GM13977 (cell line): ENCODE measurements at regions not wholly inside any gene's neighbourhood (a gene's known extent, or its start where the extent isn't known, plus 50 kb on each side); places are given as distances from the start of the nearest gene placed in this dataset.

Experiments
- DNase-seq: peaks from one replicate; pipeline ENCODE4 v3.0.0; 2012; ENCODE audit warnings: low spot score
- in situ Hi-C: fragments of 300-500 bp; cut with MboI; formaldehyde crosslinking; loops from one replicate; pipeline ENCODE4 v1.12.0; 2022; ENCODE audit warnings: low sequenced_read_pairs, low pct_unique_long_range_greater_than_20kb, mixed read lengths, inconsistent platforms; ENCODE audit not compliant: unreplicated experiment
- TF ChIP-seq, protein P1 (sequence below): IDR thresholded peaks from 2 replicates; pipeline ENCODE4 v1.5.1; 2012; ENCODE audit warnings: mild to moderate bottlenecking, control low read depth; ENCODE audit not compliant: insufficient read depth; ENCODE audit errors: extremely low read depth, missing control alignments

DNA sequence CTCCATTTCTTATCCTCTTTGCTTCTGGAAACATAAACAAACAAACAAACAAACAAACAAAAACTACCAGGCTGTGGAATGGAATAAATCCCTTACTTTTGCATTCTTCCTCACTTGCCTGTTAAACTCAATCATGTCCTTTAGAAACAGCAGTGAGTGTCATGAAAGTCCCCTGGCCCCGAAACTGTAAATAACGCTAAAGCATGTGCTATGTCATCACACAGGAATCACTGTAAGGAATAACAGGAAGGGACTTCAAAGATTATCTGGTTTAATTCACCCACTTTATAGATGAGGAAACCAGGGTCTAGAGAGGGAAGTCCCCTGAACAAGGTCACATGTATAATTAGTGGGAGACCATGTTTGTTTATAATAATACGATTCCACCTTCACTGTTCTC lies 159.4 kb upstream of the MEOX2 start:
- TF ChIP-seq, protein P1, sequence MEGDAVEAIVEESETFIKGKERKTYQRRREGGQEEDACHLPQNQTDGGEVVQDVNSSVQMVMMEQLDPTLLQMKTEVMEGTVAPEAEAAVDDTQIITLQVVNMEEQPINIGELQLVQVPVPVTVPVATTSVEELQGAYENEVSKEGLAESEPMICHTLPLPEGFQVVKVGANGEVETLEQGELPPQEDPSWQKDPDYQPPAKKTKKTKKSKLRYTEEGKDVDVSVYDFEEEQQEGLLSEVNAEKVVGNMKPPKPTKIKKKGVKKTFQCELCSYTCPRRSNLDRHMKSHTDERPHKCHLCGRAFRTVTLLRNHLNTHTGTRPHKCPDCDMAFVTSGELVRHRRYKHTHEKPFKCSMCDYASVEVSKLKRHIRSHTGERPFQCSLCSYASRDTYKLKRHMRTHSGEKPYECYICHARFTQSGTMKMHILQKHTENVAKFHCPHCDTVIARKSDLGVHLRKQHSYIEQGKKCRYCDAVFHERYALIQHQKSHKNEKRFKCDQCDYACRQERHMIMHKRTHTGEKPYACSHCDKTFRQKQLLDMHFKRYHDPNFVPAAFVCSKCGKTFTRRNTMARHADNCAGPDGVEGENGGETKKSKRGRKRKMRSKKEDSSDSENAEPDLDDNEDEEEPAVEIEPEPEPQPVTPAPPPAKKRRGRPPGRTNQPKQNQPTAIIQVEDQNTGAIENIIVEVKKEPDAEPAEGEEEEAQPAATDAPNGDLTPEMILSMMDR = no peak
- in situ Hi-C loops = no loop called here
- DNase-seq = no peak

DNA sequence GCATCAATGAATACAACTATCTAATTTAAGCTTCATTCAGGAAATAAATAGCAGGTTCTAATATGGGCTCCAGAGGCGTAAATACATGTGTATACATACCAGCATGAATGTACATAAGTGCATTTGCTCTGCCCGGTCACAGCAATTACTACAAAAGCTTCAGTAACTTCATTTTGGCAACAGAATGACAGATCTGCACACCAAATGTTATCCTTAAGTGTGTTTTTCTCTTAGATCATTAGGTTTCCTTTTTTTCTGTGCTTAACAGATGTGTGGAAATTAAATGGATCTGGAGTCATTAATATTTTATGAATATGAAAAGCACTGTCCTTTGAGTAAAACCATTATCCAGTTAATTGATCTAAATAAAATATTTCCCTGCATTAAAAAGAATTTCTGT lies 159.0 kb upstream of the MEOX2 start:
- DNase-seq = no peak
- in situ Hi-C loops = no loop called here
- TF ChIP-seq, protein P1 = no peak

GRCh38 chr7:15839416-15840100 lies 153.1 kb upstream of the MEOX2 start:
- no peak for DNase-seq
- TF ChIP-seq, protein P1 = no peak

DNA sequence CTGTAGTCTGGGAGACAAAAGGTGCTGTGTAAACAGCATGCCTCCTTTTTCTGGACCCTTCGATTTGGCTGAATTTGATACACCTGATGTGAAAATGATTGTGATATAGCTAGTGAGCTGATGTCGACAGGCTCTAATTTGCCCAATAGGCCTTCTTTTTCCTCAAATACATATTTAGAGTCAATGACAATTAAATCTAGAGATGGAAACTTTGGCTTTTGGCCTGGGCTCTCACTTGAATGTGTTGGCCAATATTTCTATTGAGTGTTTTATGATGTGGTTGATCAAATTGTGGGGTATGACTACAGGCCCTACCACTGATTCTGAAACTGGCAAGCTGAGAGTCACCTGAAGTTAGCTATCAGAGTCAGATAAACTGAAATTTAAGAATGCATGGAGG lies 151.8 kb upstream of the MEOX2 start:
- in situ Hi-C loops = no loop called here
- TF ChIP-seq, protein P1 = no peak
- DNase-seq = no peak

More at GRCh38 chr7:15839416-15840100, 153.1 kb upstream of the MEOX2 start:
- in situ Hi-C loops = no loop called here

GRCh38 chr7:15837306-15837950 lies 150.9 kb upstream of the MEOX2 start:
- in situ Hi-C loops = no loop called here
- TF ChIP-seq, protein P1 = no peak

DNA sequence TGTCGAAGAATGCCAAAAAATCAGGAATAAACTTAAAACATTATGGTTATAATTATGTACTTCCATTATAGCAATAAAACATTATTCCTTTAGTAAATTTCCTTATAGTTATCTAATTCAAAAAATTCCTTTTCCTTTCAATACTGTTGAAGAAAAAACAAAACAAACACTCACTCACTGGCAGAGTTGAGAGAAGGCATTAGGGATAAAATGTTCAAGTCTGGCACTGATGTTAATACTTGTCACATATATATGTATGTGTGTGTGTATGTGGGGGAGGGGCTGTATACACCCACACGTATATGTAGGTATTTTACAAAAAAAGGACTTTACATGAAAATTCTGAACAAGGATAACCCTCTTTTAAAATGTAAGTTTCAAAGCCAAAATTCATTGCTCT lies 150.2 kb upstream of the MEOX2 start:
- TF ChIP-seq, protein P1 = no peak
- in situ Hi-C loops = no loop called here
- DNase-seq = no peak

More at GRCh38 chr7:15837306-15837950, 150.9 kb upstream of the MEOX2 start:
- DNase-seq = no peak
